Right renal pelvis (tissue), 4 donors: ENCODE measurements at regions not wholly inside any gene's neighbourhood (a gene's known extent, or its start where the extent isn't known, plus 50 kb on each side); places are given as distances from the start of the nearest gene placed in this dataset.
A peak's percentile ranks its signal among the peaks of the same experiment; 100 is the strongest.

Experiments
- DNase-seq, 4 donors: peaks; one replicate each; pipeline ENCODE4 v3.0.0-alpha.2; 2013; ENCODE audit warnings: low read depth in 4 of 4, low spot score in 3 of 4, missing footprints in 1 of 4

- no peak for DNase-seq
These were observed 957.2 kb downstream of the TUSC7 start for GRCh38 chr3:117666812-117667211.

- DNase-seq = no peak
These were observed 960.2 kb downstream of the TUSC7 start for GRCh38 chr3:117669774-117670173.

DNA sequence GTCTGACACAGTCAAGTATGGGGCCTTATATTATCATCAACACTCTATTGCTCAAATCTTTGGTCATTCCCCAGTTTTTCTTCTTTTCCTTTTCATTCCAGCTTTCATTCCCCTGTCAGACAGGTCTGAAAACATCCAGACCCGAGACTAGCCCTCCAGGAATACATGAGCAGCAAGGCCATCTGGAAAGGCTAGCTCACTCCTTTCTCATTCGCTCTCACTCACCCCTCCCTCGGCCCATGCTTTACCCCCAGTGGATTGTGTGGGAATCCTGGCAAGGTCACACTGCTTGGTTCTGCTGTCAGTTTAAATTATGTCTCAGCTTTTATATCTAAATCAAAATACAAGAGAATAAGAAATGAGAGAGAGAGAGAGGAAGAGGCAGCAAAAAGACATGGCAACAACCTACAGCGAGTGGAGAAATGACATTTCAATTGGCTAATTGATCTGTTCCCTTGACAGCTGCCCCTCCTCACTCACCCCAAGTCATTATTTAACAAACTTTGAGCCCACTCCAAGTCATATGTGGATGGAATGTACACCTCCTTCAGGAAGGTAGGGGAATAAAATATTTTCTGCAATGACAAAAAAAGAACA lies 962.2 kb downstream of the TUSC7 start:
- DNase-seq = no peak

- no peak for DNase-seq
These were observed 964.7 kb downstream of the TUSC7 start for GRCh38 chr3:117674321-117674720.

GRCh38 chr3:117681619-117682018 lies 972.0 kb downstream of the TUSC7 start:
- DNase-seq = no peak

GRCh38 chr3:117687096-117687495 lies 977.5 kb downstream of the TUSC7 start:
- no peak for DNase-seq

DNA sequence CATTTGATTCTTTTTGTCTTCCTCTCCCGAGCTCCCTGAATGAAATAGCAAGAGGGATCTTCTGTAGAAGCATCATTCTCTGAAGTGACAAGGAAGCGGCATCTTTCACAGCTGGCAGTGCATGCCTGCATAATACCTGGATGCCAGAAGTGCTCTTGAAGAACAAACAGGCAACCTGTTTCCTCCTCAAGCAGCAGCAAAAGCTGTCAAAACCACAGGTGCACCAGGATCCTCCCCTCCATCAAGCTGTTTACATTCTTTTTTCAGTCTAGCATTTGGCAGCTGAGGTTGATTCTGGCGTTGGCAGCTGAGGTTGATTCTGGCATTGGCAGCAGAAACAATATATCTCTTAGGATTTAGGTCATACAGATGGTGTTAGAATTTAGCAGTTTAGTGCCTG lies 979.0 kb downstream of the TUSC7 start:
- no peak for DNase-seq

- DNase-seq = no peak
These were observed 981.9 kb downstream of the TUSC7 start for GRCh38 chr3:117691526-117691925.

GRCh38 chr3:117692416-117692995 lies 982.9 kb downstream of the TUSC7 start:
- no peak for DNase-seq

DNA sequence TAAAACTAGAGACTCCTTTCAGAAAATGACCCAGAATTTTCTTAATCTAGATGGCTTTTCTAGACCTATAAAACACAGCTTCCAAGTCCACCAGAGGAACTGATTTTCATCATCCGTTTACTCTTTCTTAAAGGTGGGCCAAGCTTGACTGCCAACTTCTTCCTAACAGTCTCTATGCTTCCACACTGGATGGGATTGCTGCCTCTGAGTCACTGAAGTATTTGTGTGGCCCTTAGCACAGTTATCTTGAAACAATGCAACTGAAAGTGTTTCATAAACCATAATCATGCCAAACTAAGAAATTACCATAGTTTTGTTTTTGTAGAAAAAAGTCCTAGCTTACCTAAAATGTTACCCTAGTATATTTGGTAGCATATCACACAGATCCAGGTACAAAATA lies 985.7 kb downstream of the TUSC7 start:
- no peak for DNase-seq

DNA sequence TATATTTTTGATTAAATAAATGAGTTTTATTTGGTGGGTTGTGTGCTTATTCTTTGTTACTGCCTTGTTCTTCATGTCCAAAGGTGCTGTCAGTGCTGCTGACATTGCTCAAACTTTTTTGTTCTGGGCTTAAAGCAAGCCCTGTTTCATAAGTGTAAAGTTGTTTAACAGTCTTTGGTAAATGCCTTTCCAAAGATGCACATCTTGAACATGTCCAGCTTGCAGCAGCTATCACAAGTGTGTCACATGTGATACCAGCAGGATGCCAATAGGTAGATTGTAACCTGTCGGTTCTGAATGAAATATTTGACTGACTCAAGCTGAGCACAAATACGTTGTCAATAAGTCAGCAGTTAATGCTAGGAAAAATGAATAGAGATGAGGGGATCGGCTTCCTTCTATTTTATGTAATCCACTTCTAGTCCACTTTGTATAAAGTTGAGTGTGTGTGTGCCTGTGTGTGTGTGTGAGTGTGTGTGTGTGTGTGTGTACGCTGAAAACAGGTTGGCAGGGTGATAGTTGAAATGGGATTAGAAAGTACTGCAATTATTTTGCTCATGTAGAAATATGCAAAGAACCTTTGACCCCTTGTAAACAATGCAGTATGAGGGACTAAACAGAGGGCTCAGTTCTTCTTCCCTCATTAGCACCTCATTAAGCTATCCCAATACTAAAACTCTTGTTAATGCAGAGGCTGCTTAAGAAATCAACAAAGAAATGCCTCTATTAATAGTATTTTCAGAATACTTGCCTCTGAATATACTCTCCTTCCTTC lies 986.5 kb downstream of the TUSC7 start:
- no peak for DNase-seq

DNA sequence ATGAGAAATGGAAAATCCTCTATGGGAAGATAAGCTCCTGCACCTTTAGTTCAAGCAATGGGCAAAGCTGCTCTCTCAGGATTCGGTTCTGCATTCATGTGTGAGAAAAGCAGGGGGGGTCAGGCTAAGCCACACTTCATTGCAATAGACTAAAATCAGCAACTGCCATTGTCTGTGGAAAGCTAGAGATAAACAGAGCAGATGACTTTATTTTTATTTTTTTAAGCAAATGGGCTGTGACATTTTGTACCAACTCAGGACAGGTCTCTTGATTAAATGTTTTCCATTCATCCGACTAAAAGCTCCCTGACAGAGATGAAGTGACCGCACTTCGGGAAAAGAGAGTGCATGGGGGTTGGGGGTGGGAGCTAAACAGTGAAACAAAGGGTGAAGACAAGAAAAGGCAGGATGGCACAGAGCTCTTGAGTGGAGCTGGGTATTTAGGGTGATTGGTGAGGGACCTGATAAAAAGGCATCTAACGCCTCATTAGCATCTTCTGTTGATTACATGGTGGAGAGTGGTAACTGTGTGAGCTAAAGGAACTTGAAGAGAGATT lies 987.4 kb downstream of the TUSC7 start:
- no peak for DNase-seq

- DNase-seq = no peak
These were observed 989.5 kb downstream of the TUSC7 start for GRCh38 chr3:117699058-117699457.

- DNase-seq = no peak
These were observed 991.2 kb downstream of the TUSC7 start for GRCh38 chr3:117700573-117701360.

DNA sequence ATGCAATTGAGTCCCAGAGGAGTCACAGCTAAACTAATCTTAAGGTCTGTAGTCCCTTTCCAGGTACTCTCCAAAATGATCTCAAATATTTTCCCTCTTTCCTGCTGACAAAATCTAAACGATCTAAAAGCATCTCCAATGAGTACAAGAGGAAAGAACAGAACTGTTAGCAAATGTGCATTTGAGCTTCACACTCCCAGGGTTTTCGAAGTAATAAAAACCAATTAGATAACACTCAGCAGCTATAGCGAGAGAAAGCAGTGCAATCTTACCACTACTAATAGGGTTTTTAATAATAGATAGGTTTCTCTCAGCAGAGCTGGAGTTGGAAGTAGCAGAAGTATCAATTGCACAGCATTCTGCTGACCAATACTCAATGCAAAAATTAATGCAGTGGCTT lies 995.4 kb downstream of the TUSC7 start:
- no peak for DNase-seq

DNA sequence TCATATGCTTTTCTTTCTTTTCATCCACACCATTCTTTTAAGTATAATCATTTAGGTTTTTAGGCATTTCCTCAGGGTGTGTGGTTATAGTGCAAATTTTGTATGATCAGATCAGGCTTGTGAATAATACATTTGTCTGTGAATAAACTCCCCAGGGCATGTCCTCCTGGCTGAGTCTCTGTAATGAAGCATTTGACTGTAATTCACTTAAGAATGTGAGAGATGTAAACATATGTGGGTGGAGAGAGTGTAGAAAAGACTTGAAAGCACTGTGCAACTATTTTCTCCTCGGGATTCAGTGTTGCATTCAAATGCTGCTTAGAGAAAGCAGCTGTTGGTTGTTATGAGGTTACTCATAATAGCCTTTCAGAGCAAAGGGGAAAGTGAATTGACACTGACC lies 996.5 kb downstream of the TUSC7 start:
- DNase-seq = no peak

- DNase-seq = no peak
These were observed 997.2 kb downstream of the TUSC7 start for GRCh38 chr3:117706756-117707155.

GRCh38 chr3:117708601-117709000 lies 999.0 kb downstream of the TUSC7 start:
- DNase-seq = no peak

DNA sequence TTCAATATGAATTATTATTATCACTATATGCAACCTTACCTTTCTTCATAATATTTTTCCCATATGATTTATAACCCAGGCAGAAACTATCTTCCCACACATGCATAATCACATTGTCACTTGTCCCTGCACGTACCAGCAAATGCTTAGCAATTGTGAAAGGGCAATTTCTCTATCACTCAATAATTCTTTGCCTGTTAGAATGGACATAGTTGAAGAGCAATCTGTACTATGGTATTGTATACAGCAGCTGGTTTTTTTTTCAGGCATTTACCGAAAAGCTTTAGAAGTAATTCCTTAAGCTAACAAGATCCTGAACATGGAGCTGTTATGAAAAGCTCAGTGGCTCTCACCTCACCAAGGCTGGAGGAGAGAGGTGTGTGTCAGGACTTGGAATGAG lies 999.5 kb downstream of the TUSC7 start:
- no peak for DNase-seq

GRCh38 chr3:117710501-117710900 lies 1000.9 kb downstream of the TUSC7 start:
- DNase-seq = no peak

DNA sequence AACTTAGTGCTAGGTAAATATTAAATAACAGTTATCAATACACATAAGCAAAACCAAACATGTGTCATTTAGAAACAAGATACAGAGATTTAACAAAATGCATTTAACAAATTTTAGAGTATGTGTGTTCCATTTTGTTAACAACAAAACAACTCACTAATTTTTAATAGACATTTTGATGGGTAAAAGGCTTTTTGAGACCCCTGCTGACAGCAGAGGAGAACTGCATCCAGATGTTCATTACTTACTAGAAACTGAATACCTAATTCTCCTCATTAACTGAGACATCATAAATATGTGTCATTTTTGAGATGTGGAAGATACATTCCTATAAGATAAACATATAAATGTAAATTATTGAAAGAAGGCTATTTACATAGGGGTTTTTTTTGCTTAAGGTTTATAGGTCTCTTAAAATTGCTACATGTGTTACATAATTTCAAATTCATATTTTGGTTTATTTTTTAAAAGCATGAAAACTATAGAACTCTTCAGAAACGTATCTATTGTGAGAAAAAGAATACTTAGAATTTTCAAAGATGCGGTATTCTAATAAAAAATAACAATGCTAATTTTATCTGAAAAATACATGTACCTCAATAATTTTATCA lies 1009.8 kb downstream of the TUSC7 start:
- peak in 2 of 4 donors; percentile 10 to 16 for DNase-seq
